H1 (cell line): ENCODE measurements at regions not wholly inside any gene's neighbourhood (a gene's known extent, or its start where the extent isn't known, plus 50 kb on each side); places are given as distances from the start of the nearest gene placed in this dataset.

Source experiments
- CTCF ChIA-PET: fragments of 300-600 bp; sonication (Branson Sonifier 250); formaldehyde crosslinking; loops from one replicate; lab custom pipeline; 2021; ENCODE audit not compliant: partially characterized antibody; lab: Charles Lee
- POLR2A ChIA-PET: fragments of 300-600 bp; sonication (Branson Sonifier 250); formaldehyde crosslinking; loops from one replicate; lab custom pipeline; 2021; ENCODE audit warnings: inconsistent platforms; ENCODE audit not compliant: partially characterized antibody; lab: Charles Lee
- DNase-seq, 2 experiments: peaks; one replicate each; pipeline versions ENCODE4 v3.0.0 to v3.0.0-alpha.2; 2010 to 2022; ENCODE audit warnings: low spot score in 2 of 2, low read depth in 1 of 2, mixed read lengths in 1 of 2
- FAIRE-seq: peaks from 2 replicates; lab custom pipeline; 2011; peaks lifted over from hg19 to GRCh38; lab: Jason Lieb, UNC
- H2AFZ ChIP-seq: 2 replicates; pipeline ENCODE4 v1.8.1; 2012; ENCODE audit warnings: low read length, inconsistent platforms
- H2AK5ac ChIP-seq: 2 replicates; pipeline ENCODE4 v1.6.1; 2013; ENCODE audit warnings: low read depth, low read length
- H2BK120ac ChIP-seq: replicated peaks from 2 replicates; pipeline ENCODE3; 2013; ENCODE audit warnings: low read depth, low read length, inconsistent platforms
- H2BK12ac ChIP-seq: 2 replicates; pipeline ENCODE4 v1.6.1; 2013; ENCODE audit warnings: low read depth, low read length
- H2BK15ac ChIP-seq: 2 replicates; pipeline ENCODE4 v1.6.1; 2013; ENCODE audit warnings: low read length
- H2BK20ac ChIP-seq: 2 replicates; pipeline ENCODE4 v1.6.1; 2013; ENCODE audit warnings: low read length
- H2BK5ac ChIP-seq: 2 replicates; pipeline ENCODE4 v1.6.1; 2013; ENCODE audit warnings: low read depth, low read length
- H3K14ac ChIP-seq: 2 replicates; pipeline ENCODE4 v1.6.1; 2013; ENCODE audit warnings: inconsistent platforms; ENCODE audit not compliant: insufficient read length
- H3K18ac ChIP-seq: 2 replicates; pipeline ENCODE4 v1.6.1; 2013; ENCODE audit warnings: low read length; ENCODE audit errors: extremely low read depth
- H3K23ac ChIP-seq: 2 replicates; pipeline ENCODE4 v1.6.1; 2013; ENCODE audit warnings: inconsistent platforms; ENCODE audit not compliant: insufficient read length
- H3K23me2 ChIP-seq: 2 replicates; pipeline ENCODE4 v1.6.1; 2013; ENCODE audit warnings: low read depth, low read length
- H3K27ac ChIP-seq: 2 replicates; pipeline ENCODE4 v1.6.1; 2011; ENCODE audit warnings: low read depth, low read length, inconsistent platforms
- H3K27me3 ChIP-seq, 4 experiments: replicated peaks in 1 of 4; 1 replicate in 1 of 4; 2 replicates in 3 of 4; pipeline versions ENCODE4 v1.6.1 to v1.8.1; 2011 to 2013; ENCODE audit warnings: low read length in 3 of 4, mild to moderate bottlenecking in 3 of 4, inconsistent platforms in 2 of 4, mixed read lengths in 2 of 4, moderate library complexity in 1 of 4; ENCODE audit not compliant: control insufficient read depth in 3 of 4, insufficient read depth in 3 of 4; ENCODE audit errors: extremely low read depth in 1 of 4
- H3K36me3 ChIP-seq, 4 experiments: 2 replicates each; pipeline versions ENCODE4 v1.6.1 to v1.8.1; 2011 to 2013; ENCODE audit warnings: mild to moderate bottlenecking in 4 of 4, low read length in 3 of 4, moderate library complexity in 2 of 4, control low read depth in 1 of 4, inconsistent platforms in 1 of 4; ENCODE audit not compliant: insufficient read depth in 4 of 4, control insufficient read depth in 2 of 4
- H3K4ac ChIP-seq: replicated peaks from 2 replicates; pipeline ENCODE3; 2013; ENCODE audit warnings: low read length, low read depth, mixed read lengths, inconsistent platforms; ENCODE audit not compliant: insufficient read length
- H3K4me1 ChIP-seq, 4 experiments: replicated peaks in 1 of 4; 1 replicate in 1 of 4; 2 replicates in 3 of 4; pipeline versions ENCODE4 v1.6.1 to v1.8.1; 2011 to 2013; ENCODE audit warnings: low read length in 3 of 4, inconsistent platforms in 2 of 4, mixed read lengths in 1 of 4; ENCODE audit not compliant: insufficient read depth in 4 of 4, control insufficient read depth in 3 of 4
- H3K4me2 ChIP-seq, 2 experiments: 2 replicates each; pipeline versions ENCODE4 v1.6.1 to v1.8.1; 2011 to 2013; ENCODE audit warnings: low read depth in 2 of 2, low read length in 2 of 2, control low read depth in 1 of 2, inconsistent platforms in 1 of 2, mild to moderate bottlenecking in 1 of 2; ENCODE audit not compliant: insufficient read depth in 1 of 2
- H3K4me3 ChIP-seq, 4 experiments: fragments of 200-600, 300-600 bp in 1 of 4; sonication (generic), shearing (Covaris generic), sonication (Bioruptor Twin) in 1 of 4; 2 replicates each; pipeline versions ENCODE4 v1.5.1 to v1.8.1; 2011 to 2016; ENCODE audit warnings: low read length in 4 of 4, low read depth in 3 of 4, control low read depth in 2 of 4, inconsistent platforms in 2 of 4, mild to moderate bottlenecking in 2 of 4, mixed read lengths in 1 of 4, moderate library complexity in 1 of 4; ENCODE audit not compliant: insufficient read depth in 2 of 4; ENCODE audit errors: extremely low read depth in 1 of 4
- H3K56ac ChIP-seq: replicated peaks from 2 replicates; pipeline ENCODE3; 2013; ENCODE audit warnings: low read depth, mild to moderate bottlenecking, mixed read lengths, low read length, inconsistent platforms; ENCODE audit not compliant: insufficient read length
- H3K79me1 ChIP-seq: 2 replicates; pipeline ENCODE4 v1.6.1; 2013; ENCODE audit warnings: low read depth, low read length, control low read depth
- H3K79me2 ChIP-seq, 2 experiments: 2 replicates each; pipeline versions ENCODE4 v1.6.1 to v1.8.1; 2012 to 2013; ENCODE audit warnings: low read length in 2 of 2, mild to moderate bottlenecking in 2 of 2, inconsistent platforms in 1 of 2; ENCODE audit not compliant: insufficient read depth in 2 of 2, control insufficient read depth in 1 of 2
- H3K9ac ChIP-seq, 4 experiments: replicated peaks in 1 of 4; 1 replicate in 1 of 4; 2 replicates in 3 of 4; pipeline versions ENCODE4 v1.6.1 to v1.8.1; 2011 to 2013; ENCODE audit warnings: low read depth in 3 of 4, low read length in 3 of 4, control low read depth in 2 of 4, mild to moderate bottlenecking in 2 of 4, moderate library complexity in 2 of 4, inconsistent platforms in 1 of 4; ENCODE audit errors: extremely low read depth in 1 of 4
- H3K9me3 ChIP-seq, 2 experiments: 2 replicates each; pipeline versions ENCODE4 v1.6.1 to v1.8.1; 2012 to 2013; ENCODE audit warnings: mild to moderate bottlenecking in 2 of 2, moderate library complexity in 2 of 2, control low read depth in 1 of 2, inconsistent platforms in 1 of 2, low read depth in 1 of 2, low read length in 1 of 2, mixed read lengths in 1 of 2; ENCODE audit not compliant: insufficient read depth in 2 of 2
- H4K20me1 ChIP-seq, 2 experiments: replicated peaks in 1 of 2; 2 replicates each; pipeline versions ENCODE3 to v1.8.1; 2011 to 2013; ENCODE audit warnings: inconsistent platforms in 2 of 2, low read length in 2 of 2, mild to moderate bottlenecking in 1 of 2; ENCODE audit not compliant: insufficient read depth in 2 of 2, control insufficient read depth in 1 of 2
- H4K5ac ChIP-seq: 2 replicates; pipeline ENCODE4 v1.6.1; 2013; ENCODE audit warnings: low read length, low read depth, mixed read lengths, inconsistent platforms; ENCODE audit not compliant: insufficient read length
- H4K8ac ChIP-seq: 2 replicates; pipeline ENCODE4 v1.8.0; 2013; ENCODE audit warnings: mild to moderate bottlenecking, moderate library complexity, low read length, inconsistent platforms; ENCODE audit not compliant: insufficient read depth; ENCODE audit errors: extremely low read depth
- H4K91ac ChIP-seq: replicated peaks from 2 replicates; pipeline ENCODE3; 2013; ENCODE audit warnings: low read length, mixed read lengths, inconsistent platforms; ENCODE audit not compliant: insufficient read length
- CHD2 ChIP-seq: IDR thresholded peaks from 2 replicates; pipeline ENCODE4 v1.6.1; 2012; ENCODE audit warnings: low read length, improper control_type of control experiment
- CTBP2 ChIP-seq: IDR thresholded peaks from 2 replicates; pipeline ENCODE4 v1.7.0; 2011; ENCODE audit warnings: borderline replicate concordance, mild to moderate bottlenecking, moderate library complexity, mixed read lengths, low read length; ENCODE audit not compliant: insufficient read depth, insufficient read length
- KDM5A ChIP-seq: fragments of 200-600 bp; IDR thresholded peaks from 2 replicates; pipeline ENCODE4 v1.7.1; 2012; ENCODE audit warnings: mild to moderate bottlenecking, low read length, inconsistent platforms, mixed read lengths
- PHF8 ChIP-seq: fragments of 200-600 bp; sonication (generic); conservative IDR thresholded peaks from 2 replicates; pipeline ENCODE4 v1.7.1; 2012; ENCODE audit warnings: low read depth, mild to moderate bottlenecking, inconsistent platforms, low read length, moderate library complexity
- RAD21 ChIP-seq, 2 experiments: IDR thresholded peaks in 1 of 2; conservative IDR thresholded peaks in 1 of 2; 2 replicates each; pipeline ENCODE4 v1.6.1; 2011; ENCODE audit warnings: low read depth in 2 of 2, low read length in 2 of 2, improper control_type of control experiment in 1 of 2, inconsistent platforms in 1 of 2, mild to moderate bottlenecking in 1 of 2, moderate library complexity in 1 of 2
- SAP30 ChIP-seq: fragments of 300-600 bp; sonication (generic); IDR thresholded peaks from 2 replicates; pipeline ENCODE4 v1.7.1; 2012; ENCODE audit warnings: low read length, moderate library complexity, mild to moderate bottlenecking, inconsistent platforms; ENCODE audit not compliant: insufficient read depth, insufficient replicate concordance
- YY1 ChIP-seq: IDR thresholded peaks from 2 replicates; pipeline ENCODE4 v1.6.1; 2011; ENCODE audit warnings: low read depth, mild to moderate bottlenecking, low read length

DNA sequence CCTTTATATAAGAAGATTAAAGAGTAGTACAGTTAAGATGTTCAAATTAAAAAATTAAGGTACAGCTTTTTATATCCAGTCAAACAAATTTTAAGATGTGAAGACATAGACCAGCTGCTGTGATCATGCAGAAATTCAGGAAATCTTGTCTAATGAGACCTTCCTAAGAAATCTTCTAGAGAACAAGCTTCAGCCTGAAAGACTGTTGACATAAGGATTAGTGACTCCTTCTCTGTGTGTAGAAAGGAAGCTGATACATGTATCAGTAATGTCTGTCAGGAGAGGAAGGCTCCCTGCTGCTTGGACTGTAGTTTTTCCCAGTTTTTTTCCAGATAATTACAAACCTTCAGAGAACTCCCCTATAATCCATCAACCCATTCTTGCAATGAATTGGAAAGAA is 75.8 kb upstream of the PCSK5 start:
- Histone ChIP-seq H3K27ac (no peak overlapping the region), H4K91ac (no peak overlapping the region), H3K18ac (no peak overlapping the region), H3K79me2 (no peaks in the 10 kb centered on the region), H2BK12ac (no peak overlapping the region), H2AK5ac (no peak overlapping the region), H3K27me3 (no peaks in the 10 kb centered on the region), H3K23ac (no peak overlapping the region), H4K20me1 (no peaks in the 10 kb centered on the region), H3K4me1 (no peaks in the 10 kb centered on the region), H4K8ac (no peak overlapping the region), H2BK20ac (no peak overlapping the region), H2BK5ac (no peak overlapping the region), H3K23me2 (no peaks in the 10 kb centered on the region), H2BK15ac (no peak overlapping the region), H4K5ac (no peak overlapping the region), H3K4me2 (no peak overlapping the region), H3K4me3 (no peak overlapping the region), H3K36me3 (no peaks in the 10 kb centered on the region), H3K9ac (no peak overlapping the region), H3K9me3 (peaks cover 2 to 6% of the 10 kb centered on the region in 2 experiments; a peak in 2 of 4 replicates), H3K79me1 (no peaks in the 10 kb centered on the region), H2BK120ac (no peak overlapping the region), H3K14ac (no peak overlapping the region), H3K4ac (no peak overlapping the region), H2AFZ (no peak overlapping the region), H3K56ac (no peak overlapping the region)
- FAIRE-seq = no peak
- ChIA-PET CTCF (no interaction called here), POLR2A (no interaction called here)
- DNase-seq = no peak
- TF ChIP-seq CTBP2 (no peak), RAD21 (IDR thresholded peaks at IDR 0.05 in 1 of 2, conservative IDR thresholded peaks at IDR 0.05 in 1 of 2; ENCODE audit: low read depth in 2 of 2, low read length in 2 of 2) (no peak), KDM5A (no peak), YY1 (no peak), CHD2 (no peak), SAP30 (no peak), PHF8 (no peak)
